Suprapubic skin (tissue), 4 donors: ENCODE measurements at regions not wholly inside any gene's neighbourhood (a gene's known extent, or its start where the extent isn't known, plus 50 kb on each side); places are given as distances from the start of the nearest gene placed in this dataset.

ENCODE experiments used
- DNase-seq, 2 donors: peaks; one replicate each; pipeline ENCODE4 v3.0.0-alpha.2; 2019; ENCODE audit warnings: low spot score in 2 of 2
- H3K27ac ChIP-seq: fragments of 200-600 bp; sonication (generic); one replicate; pipeline ENCODE4 v1.5.1; 2019
- H3K27me3 ChIP-seq: fragments of 200-600 bp; sonication (generic); one replicate; pipeline ENCODE4 v1.5.1; 2019
- H3K36me3 ChIP-seq: fragments of 200-600 bp; sonication (generic); one replicate; pipeline ENCODE4 v1.5.1; 2019
- H3K4me1 ChIP-seq: fragments of 200-600 bp; sonication (generic); one replicate; pipeline ENCODE4 v1.5.1; 2019
- H3K4me3 ChIP-seq: fragments of 200-600 bp; sonication (generic); one replicate; pipeline ENCODE4 v1.5.1; 2019; ENCODE audit warnings: mild to moderate bottlenecking
- H3K9me3 ChIP-seq: fragments of 200-600 bp; sonication (generic); one replicate; pipeline ENCODE4 v1.5.1; 2019
- CTCF ChIP-seq, 2 donors: fragments of 200-600 bp in 1 of 2; fragments of 450-650 bp in 1 of 2; sonication (generic) in 1 of 2; IDR thresholded peaks; one replicate each; pipeline ENCODE4 v1.5.1; 2016 to 2019; ENCODE audit warnings: antibody characterized with exemption in 2 of 2, mild to moderate bottlenecking in 1 of 2, moderate library complexity in 1 of 2
- EP300 ChIP-seq: sonication (generic); formaldehyde crosslinking; IDR thresholded peaks from one replicate; pipeline ENCODE4 v1.6.1; 2017; ENCODE audit warnings: antibody characterized with exemption
- POLR2A ChIP-seq, 2 donors: fragments of 450-650 bp; IDR thresholded peaks; one replicate each; pipeline ENCODE4 v1.6.1; 2017; ENCODE audit warnings: antibody characterized with exemption in 2 of 2, mild to moderate bottlenecking in 2 of 2, moderate library complexity in 2 of 2
- POLR2AphosphoS5 ChIP-seq, 3 donors: sonication (generic); formaldehyde crosslinking; IDR thresholded peaks; one replicate each; pipeline ENCODE4 v1.6.1; 2017; ENCODE audit warnings: antibody characterized with exemption in 3 of 3
- WGBS: methylation state at CpG from one replicate; pipeline ENCODE4 v1.1.5; 2018; 5-methylcytosine and 5-hydroxymethylcytosine counted together

- H3K27ac ChIP-seq = no peak overlapping the region
- no peak overlapping the region for H3K4me3 ChIP-seq
- TF ChIP-seq POLR2AphosphoS5 (IDR thresholded peaks at IDR 0.05) (no peak), CTCF (IDR thresholded peaks at IDR 0.05) (no peak), EP300 (no peak), POLR2A (IDR thresholded peaks at IDR 0.05) (no peak)
- peaks cover 2% of the 10 kb centered on the region for H3K4me1 ChIP-seq
- DNase-seq = no peak
- no peaks in the 10 kb centered on the region for H3K27me3 ChIP-seq
- no peaks in the 10 kb centered on the region for H3K36me3 ChIP-seq
- no peaks in the 10 kb centered on the region for H3K9me3 ChIP-seq
- 56% methylated on average over 1 of the region's 1 CpG for WGBS
These were observed 101.8 kb upstream of the PREP start for GRCh38 chr6:105504706-105505105.

- no peak overlapping the region for H3K4me3 ChIP-seq
- H3K27ac ChIP-seq = no peak overlapping the region
- no peaks in the 10 kb centered on the region for H3K9me3 ChIP-seq
- H3K27me3 ChIP-seq = no peaks in the 10 kb centered on the region
- DNase-seq = no peak
- no peaks in the 10 kb centered on the region for H3K4me1 ChIP-seq
- 95% methylated on average over 2 of the region's 2 CpGs for WGBS
- H3K36me3 ChIP-seq = no peaks in the 10 kb centered on the region
- TF ChIP-seq POLR2AphosphoS5 (IDR thresholded peaks at IDR 0.05) (no peak), POLR2A (IDR thresholded peaks at IDR 0.05) (no peak), CTCF (IDR thresholded peaks at IDR 0.05) (no peak), EP300 (no peak)
These were observed 100.8 kb upstream of the PREP start for GRCh38 chr6:105503641-105504040.

- no peaks in the 10 kb centered on the region for H3K27me3 ChIP-seq
- WGBS = 64% methylated on average over 1 of the region's 1 CpG
- no peak for TF ChIP-seq EP300
- no peak for TF ChIP-seq POLR2A (IDR thresholded peaks at IDR 0.05)
- TF ChIP-seq CTCF (IDR thresholded peaks at IDR 0.05) = no peak
- TF ChIP-seq POLR2AphosphoS5 (IDR thresholded peaks at IDR 0.05) = no peak
- H3K9me3 ChIP-seq = no peaks in the 10 kb centered on the region
- H3K27ac ChIP-seq = no peak overlapping the region
- no peaks in the 10 kb centered on the region for H3K36me3 ChIP-seq
- H3K4me3 ChIP-seq = no peak overlapping the region
- no peaks in the 10 kb centered on the region for H3K4me1 ChIP-seq
- DNase-seq = no peak
These were observed 99.0 kb upstream of the PREP start for GRCh38 chr6:105501826-105502344.

GRCh38 chr6:105501246-105501645, 98.4 kb upstream of the PREP start:
- Histone ChIP-seq H3K4me1 (no peaks in the 10 kb centered on the region), H3K27me3 (no peaks in the 10 kb centered on the region), H3K4me3 (no peak overlapping the region), H3K27ac (no peak overlapping the region), H3K9me3 (no peaks in the 10 kb centered on the region), H3K36me3 (no peaks in the 10 kb centered on the region)
- WGBS = 75% methylated on average over 1 of the region's 1 CpG
- DNase-seq = no peak
- no peak for TF ChIP-seq EP300
- no peak for TF ChIP-seq POLR2A (IDR thresholded peaks at IDR 0.05)
- TF ChIP-seq CTCF (IDR thresholded peaks at IDR 0.05) = no peak
- TF ChIP-seq POLR2AphosphoS5 (IDR thresholded peaks at IDR 0.05) = no peak

- Histone ChIP-seq H3K9me3 (no peaks in the 10 kb centered on the region), H3K4me3 (no peak overlapping the region), H3K36me3 (no peaks in the 10 kb centered on the region), H3K27ac (no peak overlapping the region), H3K27me3 (no peaks in the 10 kb centered on the region), H3K4me1 (no peaks in the 10 kb centered on the region)
- WGBS = 96% methylated on average over 1 of the region's 1 CpG
- DNase-seq = no peak
- no peak for TF ChIP-seq POLR2A (IDR thresholded peaks at IDR 0.05)
- no peak for TF ChIP-seq POLR2AphosphoS5 (IDR thresholded peaks at IDR 0.05)
- no peak for TF ChIP-seq CTCF (IDR thresholded peaks at IDR 0.05)
- TF ChIP-seq EP300 = no peak
These were observed 97.8 kb upstream of the PREP start for GRCh38 chr6:105500693-105501092.
